NOMO-1 (cell line): ENCODE measurements at regions not wholly inside any gene's neighbourhood (a gene's known extent, or its start where the extent isn't known, plus 50 kb on each side); places are given as distances from the start of the nearest gene placed in this dataset.
"Not testable (repeated sequence)": the region's sequence is repeated elsewhere in the genome, so short reads cannot be mapped to it uniquely, and the experiment has no call there.

Experiments used
- DNase-seq, 2 experiments: peaks; one replicate each; lab custom pipeline; 2025; ENCODE audit not compliant: unreplicated experiment in 2 of 2; lab: John Stamatoyannopoulos, UW

GRCh38 chr4:92199135-92199534, 104.6 kb upstream of the GRID2 start:
- DNase-seq: no peak

DNA sequence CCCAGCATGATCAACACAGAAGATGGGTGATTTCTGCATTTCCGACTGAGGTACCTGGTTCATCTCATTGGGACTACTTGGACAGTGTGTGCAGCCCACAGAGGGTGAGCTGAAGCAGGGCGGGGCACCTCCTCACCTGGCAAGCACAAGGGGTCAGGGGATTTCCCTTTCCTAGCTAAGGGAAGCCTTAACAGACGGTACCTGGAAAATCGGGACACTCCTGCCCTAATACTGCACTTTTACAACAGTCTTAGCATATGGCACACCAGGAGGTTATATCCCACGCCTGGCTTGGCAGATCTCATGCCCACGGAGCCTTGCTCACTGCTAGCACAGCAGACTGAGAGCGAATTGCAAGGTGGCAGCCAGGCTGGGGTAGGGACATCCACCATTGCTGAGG, 92.9 kb upstream of the GRID2 start:
- DNase-seq: no peak

- no peak for DNase-seq
Observed at GRCh38 chr4:92215476-92215875, 88.3 kb upstream of the GRID2 start.

- DNase-seq: no peak
Observed at GRCh38 chr4:92231511-92231910, 72.3 kb upstream of the GRID2 start.

DNA sequence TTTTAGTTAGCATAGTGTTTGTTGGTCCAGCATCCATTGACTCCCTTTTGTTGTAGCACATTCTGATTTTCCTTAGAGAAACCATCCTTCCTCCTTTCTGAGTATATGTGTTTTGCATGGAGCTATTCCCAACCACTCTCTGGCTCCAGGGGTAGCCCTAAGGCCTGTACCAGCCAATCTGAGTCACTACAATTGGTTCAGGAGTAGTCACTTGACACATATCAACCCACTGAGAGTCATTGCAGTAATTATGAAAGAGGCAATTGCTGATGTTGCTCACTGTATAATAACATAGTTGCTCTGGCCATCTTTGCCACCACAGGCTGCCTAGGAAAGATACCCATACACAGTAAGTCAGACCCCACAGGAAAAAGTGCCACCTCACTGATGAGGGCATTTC, 71.2 kb upstream of the GRID2 start:
- no peak for DNase-seq

GRCh38 chr4:92234393-92235176, 69.2 kb upstream of the GRID2 start:
- no peak for DNase-seq

- no peak for DNase-seq
Observed at GRCh38 chr4:92235731-92236130, 68.0 kb upstream of the GRID2 start.

DNA sequence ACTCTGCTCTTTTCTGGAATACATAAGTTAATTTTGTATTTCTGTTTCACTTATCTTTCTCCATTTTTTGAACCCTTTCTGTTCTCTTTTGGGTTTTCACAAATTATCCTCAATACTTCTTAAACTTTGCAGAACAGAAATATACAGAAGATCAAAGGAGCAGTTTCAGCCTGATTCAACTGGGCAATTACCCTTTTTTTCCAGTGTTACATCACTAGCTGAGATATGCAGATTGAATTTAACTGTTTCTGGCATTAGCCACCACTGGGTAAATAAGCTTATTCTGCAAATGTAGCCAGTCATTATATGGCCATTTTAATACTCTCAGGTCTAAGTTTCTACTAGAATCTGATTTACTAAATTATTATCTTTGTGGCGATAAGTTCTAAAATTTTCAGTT, 66.9 kb upstream of the GRID2 start:
- DNase-seq: no peak

- no peak for DNase-seq
Observed at GRCh38 chr4:92237559-92237958, 66.2 kb upstream of the GRID2 start.

DNA sequence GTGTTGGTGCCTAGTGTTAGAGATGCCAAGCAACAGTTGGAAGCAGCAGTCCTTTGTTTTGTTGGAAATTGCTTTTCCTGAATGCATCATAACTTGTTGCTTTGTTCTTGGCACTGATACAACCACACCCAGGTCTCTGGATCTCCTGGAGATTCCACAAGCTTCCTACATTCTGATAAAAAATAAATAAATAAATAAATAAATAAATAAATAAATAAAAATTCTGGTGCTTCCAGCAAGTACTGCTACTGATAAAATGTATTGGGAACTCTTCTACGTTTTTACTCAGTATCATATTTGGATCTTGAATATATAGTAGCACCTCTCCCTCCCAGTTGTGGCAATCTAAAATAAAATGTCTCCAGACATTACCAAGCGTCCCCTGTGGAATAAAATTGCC, 62.7 kb upstream of the GRID2 start:
- DNase-seq: no peak

- no peak for DNase-seq
Observed at GRCh38 chr4:92246384-92246783, 57.4 kb upstream of the GRID2 start.

DNA sequence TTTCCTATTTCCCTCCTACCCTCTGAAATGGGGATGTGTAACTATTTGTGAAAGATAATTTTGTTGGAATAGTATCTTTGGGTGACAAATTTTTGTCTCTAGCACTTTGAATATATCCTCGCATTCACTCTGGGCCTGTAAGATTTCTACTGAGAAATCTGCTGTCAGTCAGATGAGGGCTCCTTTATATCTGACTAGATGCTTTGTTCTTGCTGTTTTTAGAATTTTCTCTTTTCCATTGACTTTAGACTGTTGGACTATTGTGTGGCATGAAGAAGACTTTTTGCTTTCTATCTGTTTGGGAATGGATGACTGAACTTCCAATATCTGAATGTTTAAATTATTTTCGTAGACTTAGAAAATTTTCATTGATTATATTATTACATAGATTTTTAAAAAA, 54.2 kb upstream of the GRID2 start:
- no peak for DNase-seq

- no peak for DNase-seq
Observed at GRCh38 chr4:92251711-92252110, 52.1 kb upstream of the GRID2 start.

GRCh38 chr4:92252358-92252757, 51.4 kb upstream of the GRID2 start:
- not testable (repeated sequence) for DNase-seq

DNA sequence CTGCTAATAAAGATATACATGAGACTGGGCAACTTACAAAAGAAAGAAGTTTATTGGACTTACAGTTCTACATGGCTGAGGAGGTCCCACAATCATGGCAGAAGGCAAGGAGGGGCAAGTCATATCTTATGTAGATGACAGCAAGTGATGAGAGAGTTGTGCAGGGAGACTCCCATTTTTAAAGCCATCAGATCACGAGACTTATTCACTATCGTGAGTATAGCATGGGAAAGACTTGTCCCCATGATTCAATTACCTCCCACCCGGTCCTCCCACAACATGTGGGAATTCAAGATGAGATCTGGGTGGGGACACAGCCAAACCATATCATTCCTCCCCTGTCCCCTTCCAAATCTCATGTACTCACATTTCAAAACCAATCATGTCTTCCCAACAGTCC, 50.9 kb upstream of the GRID2 start:
- no peak for DNase-seq

- no peak for DNase-seq
Observed at GRCh38 chr4:92253550-92253949, 50.2 kb upstream of the GRID2 start.
